ENCODE measurements at regions not wholly inside any gene's neighbourhood (a gene's known extent, or its start where the extent isn't known, plus 50 kb on each side); places are given as distances from the start of the nearest gene placed in this dataset.

- ATAC-seq (ENCODE audit: low read depth) (no peak), DNase-seq (ENCODE audit: low spot score in 2 of 2) (no peak)
- H3K4me1 Mint-ChIP-seq, result no peaks in the 10 kb centered on the region
- H3K9me3 Mint-ChIP-seq, result peaks cover 11% of the 10 kb centered on the region
- H3K4me3 Mint-ChIP-seq, result no peak overlapping the region
- H3K36me3 Mint-ChIP-seq, result no peaks in the 10 kb centered on the region
- H3K27ac Mint-ChIP-seq, result no peak overlapping the region
- no peaks in the 10 kb centered on the region for H3K27me3 Mint-ChIP-seq
Observed at GRCh38 chr15:31745841-31746240, 284.5 kb upstream of the CHRNA7 start.

- peaks cover 6% of the 10 kb centered on the region for H3K9me3 Mint-ChIP-seq
- ATAC-seq (ENCODE audit: low read depth), result no peak
- no peak overlapping the region for H3K4me3 Mint-ChIP-seq
- no peak for DNase-seq (ENCODE audit: low spot score in 2 of 2)
- H3K27ac Mint-ChIP-seq, result no peak overlapping the region
- no peaks in the 10 kb centered on the region for H3K36me3 Mint-ChIP-seq
- H3K4me1 Mint-ChIP-seq, result no peaks in the 10 kb centered on the region
- H3K27me3 Mint-ChIP-seq, result peaks cover 3% of the 10 kb centered on the region
Observed at GRCh38 chr15:31752065-31752762, 278.1 kb upstream of the CHRNA7 start.

- H3K9me3 Mint-ChIP-seq, result peaks cover 6% of the 10 kb centered on the region
- no peaks in the 10 kb centered on the region for H3K4me1 Mint-ChIP-seq
- H3K27ac Mint-ChIP-seq, result no peak overlapping the region
- no peak for DNase-seq (ENCODE audit: low spot score in 2 of 2)
- H3K4me3 Mint-ChIP-seq, result no peak overlapping the region
- no peak for ATAC-seq (ENCODE audit: low read depth)
- peaks cover 3% of the 10 kb centered on the region for H3K27me3 Mint-ChIP-seq
- H3K36me3 Mint-ChIP-seq, result no peaks in the 10 kb centered on the region
Observed at GRCh38 chr15:31752905-31753304, 277.4 kb upstream of the CHRNA7 start.

GRCh38 chr15:31758126-31758525 is 272.2 kb upstream of the CHRNA7 start:
- H3K4me3 Mint-ChIP-seq, result no peak overlapping the region
- H3K36me3 Mint-ChIP-seq, result no peaks in the 10 kb centered on the region
- no peaks in the 10 kb centered on the region for H3K4me1 Mint-ChIP-seq
- peaks cover 6% of the 10 kb centered on the region for H3K9me3 Mint-ChIP-seq
- H3K27me3 Mint-ChIP-seq, result peaks cover 10% of the 10 kb centered on the region
- DNase-seq (ENCODE audit: low spot score in 2 of 2) (no peak), ATAC-seq (ENCODE audit: low read depth) (no peak)
- no peak overlapping the region for H3K27ac Mint-ChIP-seq

- ATAC-seq (ENCODE audit: low read depth) (no peak), DNase-seq (ENCODE audit: low spot score in 2 of 2) (no peak)
- H3K4me1 Mint-ChIP-seq, result no peaks in the 10 kb centered on the region
- H3K27ac Mint-ChIP-seq, result no peak overlapping the region
- no peaks in the 10 kb centered on the region for H3K36me3 Mint-ChIP-seq
- no peak overlapping the region for H3K4me3 Mint-ChIP-seq
- H3K9me3 Mint-ChIP-seq, result no peaks in the 10 kb centered on the region
- peaks cover 2% of the 10 kb centered on the region for H3K27me3 Mint-ChIP-seq
Observed at GRCh38 chr15:31768055-31768454, 262.3 kb upstream of the CHRNA7 start.

GRCh38 chr15:31774045-31774444 is 256.3 kb upstream of the CHRNA7 start:
- Mint-ChIP-seq H3K4me1 (no peaks in the 10 kb centered on the region), H3K4me3 (no peak overlapping the region), H3K27ac (no peak overlapping the region), H3K27me3 (peaks cover 11% of the 10 kb centered on the region), H3K9me3 (no peaks in the 10 kb centered on the region), H3K36me3 (no peaks in the 10 kb centered on the region)
- ATAC-seq (ENCODE audit: low read depth) (no peak), DNase-seq (ENCODE audit: low spot score in 2 of 2) (no peak)

- no peaks in the 10 kb centered on the region for H3K36me3 Mint-ChIP-seq
- H3K4me3 Mint-ChIP-seq, result no peak overlapping the region
- peaks cover 9% of the 10 kb centered on the region for H3K27me3 Mint-ChIP-seq
- H3K9me3 Mint-ChIP-seq, result no peaks in the 10 kb centered on the region
- H3K4me1 Mint-ChIP-seq, result no peaks in the 10 kb centered on the region
- no peak for DNase-seq (ENCODE audit: low spot score in 2 of 2)
- no peak for ATAC-seq (ENCODE audit: low read depth)
- no peak overlapping the region for H3K27ac Mint-ChIP-seq
Observed at GRCh38 chr15:31776039-31776438, 254.3 kb upstream of the CHRNA7 start.

GRCh38 chr15:31781261-31781660 is 249.1 kb upstream of the CHRNA7 start:
- H3K9me3 Mint-ChIP-seq, result no peaks in the 10 kb centered on the region
- ATAC-seq (ENCODE audit: low read depth) (no peak), DNase-seq (ENCODE audit: low spot score in 2 of 2) (no peak)
- H3K4me1 Mint-ChIP-seq, result no peaks in the 10 kb centered on the region
- no peak overlapping the region for H3K4me3 Mint-ChIP-seq
- peaks cover 11% of the 10 kb centered on the region for H3K27me3 Mint-ChIP-seq
- H3K27ac Mint-ChIP-seq, result no peak overlapping the region
- H3K36me3 Mint-ChIP-seq, result no peaks in the 10 kb centered on the region

GRCh38 chr15:31782016-31782783 is 248.1 kb upstream of the CHRNA7 start:
- Mint-ChIP-seq H3K27me3 (peaks cover 9% of the 10 kb centered on the region), H3K4me3 (no peak overlapping the region), H3K4me1 (no peaks in the 10 kb centered on the region), H3K9me3 (no peaks in the 10 kb centered on the region), H3K27ac (no peak overlapping the region), H3K36me3 (no peaks in the 10 kb centered on the region)
- DNase-seq (ENCODE audit: low spot score in 2 of 2), result no peak
- no peak for ATAC-seq (ENCODE audit: low read depth)

GRCh38 chr15:31782951-31783350 is 247.4 kb upstream of the CHRNA7 start:
- Mint-ChIP-seq H3K27me3 (peaks cover 7% of the 10 kb centered on the region), H3K9me3 (no peaks in the 10 kb centered on the region), H3K4me1 (no peaks in the 10 kb centered on the region), H3K27ac (no peak overlapping the region), H3K36me3 (no peaks in the 10 kb centered on the region), H3K4me3 (no peak overlapping the region)
- ATAC-seq (ENCODE audit: low read depth), result no peak
- DNase-seq (ENCODE audit: low spot score in 2 of 2), result no peak

- H3K27me3 Mint-ChIP-seq, result peaks cover 2% of the 10 kb centered on the region
Observed at GRCh38 chr15:31786360-31786759, 244.0 kb upstream of the CHRNA7 start.

GRCh38 chr15:31788104-31788503 is 242.2 kb upstream of the CHRNA7 start:
- DNase-seq (ENCODE audit: low spot score in 2 of 2) (no peak), ATAC-seq (ENCODE audit: low read depth) (no peak)
- Mint-ChIP-seq H3K36me3 (no peaks in the 10 kb centered on the region), H3K4me3 (no peak overlapping the region), H3K27ac (no peak overlapping the region), H3K27me3 (peaks cover 10% of the 10 kb centered on the region), H3K4me1 (no peaks in the 10 kb centered on the region), H3K9me3 (no peaks in the 10 kb centered on the region)

More at GRCh38 chr15:31786360-31786759, 244.0 kb upstream of the CHRNA7 start:
- H3K4me1 Mint-ChIP-seq, result no peaks in the 10 kb centered on the region
- ATAC-seq (ENCODE audit: low read depth) (no peak), DNase-seq (ENCODE audit: low spot score in 2 of 2) (no peak)
- H3K27ac Mint-ChIP-seq, result no peak overlapping the region
- H3K9me3 Mint-ChIP-seq, result no peaks in the 10 kb centered on the region
- H3K36me3 Mint-ChIP-seq, result no peaks in the 10 kb centered on the region
- no peak overlapping the region for H3K4me3 Mint-ChIP-seq

GRCh38 chr15:31792611-31793199 is 237.6 kb upstream of the CHRNA7 start:
- H3K9me3 Mint-ChIP-seq, result no peaks in the 10 kb centered on the region
- DNase-seq (ENCODE audit: low spot score in 2 of 2) (no peak), ATAC-seq (ENCODE audit: low read depth) (no peak)
- H3K27me3 Mint-ChIP-seq, result peaks cover 12% of the 10 kb centered on the region
- H3K4me3 Mint-ChIP-seq, result no peak overlapping the region
- H3K27ac Mint-ChIP-seq, result no peak overlapping the region
- no peaks in the 10 kb centered on the region for H3K36me3 Mint-ChIP-seq
- H3K4me1 Mint-ChIP-seq, result no peaks in the 10 kb centered on the region

- DNase-seq (ENCODE audit: low spot score in 2 of 2) (no peak), ATAC-seq (ENCODE audit: low read depth) (no peak)
- Mint-ChIP-seq H3K9me3 (no peaks in the 10 kb centered on the region), H3K27me3 (no peaks in the 10 kb centered on the region), H3K4me1 (no peaks in the 10 kb centered on the region), H3K4me3 (no peak overlapping the region), H3K36me3 (no peaks in the 10 kb centered on the region), H3K27ac (no peak overlapping the region)
Observed at GRCh38 chr15:31799319-31799714, 231.0 kb upstream of the CHRNA7 start.

Measured in memory B cell (primary cell).